Hepatocyte (in vitro differentiated cells): ENCODE measurements at regions not wholly inside any gene's neighbourhood (a gene's known extent, or its start where the extent isn't known, plus 50 kb on each side); places are given as distances from the start of the nearest gene placed in this dataset.

Experiments used
- CTCF ChIP-seq: fragments of 200-600 bp; sonication (generic); IDR thresholded peaks from 2 replicates; pipeline ENCODE4 v1.5.1; 2016; ENCODE audit warnings: antibody characterized with exemption, mild to moderate bottlenecking; ENCODE audit not compliant: poor library complexity
- EZH2 ChIP-seq: fragments of 200-600 bp; sonication (generic); IDR thresholded peaks from 2 replicates; pipeline ENCODE4 v1.6.1; 2016; ENCODE audit warnings: antibody characterized with exemption, mild to moderate bottlenecking, borderline replicate concordance
- EZH2phosphoT487 ChIP-seq: fragments of 200-600 bp; sonication (generic); IDR thresholded peaks from one replicate; pipeline ENCODE4 v1.6.1; 2018; ENCODE audit warnings: antibody characterized with exemption, mild to moderate bottlenecking, low read depth, moderate library complexity; ENCODE audit not compliant: unreplicated experiment, severe bottlenecking

GRCh38 chr5:101878190-101878589 is 417.9 kb downstream of the SLCO4C1 start:
- TF ChIP-seq CTCF, result no peak
- TF ChIP-seq EZH2, result no peak
- no peak for TF ChIP-seq EZH2phosphoT487
